BJ (cell line): ENCODE measurements at regions not wholly inside any gene's neighbourhood (a gene's known extent, or its start where the extent isn't known, plus 50 kb on each side); places are given as distances from the start of the nearest gene placed in this dataset.

ENCODE experiments used
- CTCF ChIA-PET: fragments of 350-600 bp; formaldehyde crosslinking; extraction: SDS; loops from one replicate; lab custom pipeline; 2021; ENCODE audit warnings: antibody characterized with exemption, inconsistent platforms; lab: Yijun Ruan, JAX
- POLR2A ChIA-PET: fragments of 300-600 bp; sonication (Branson Sonifier 250); formaldehyde crosslinking; extraction: SDS; loops from one replicate; lab custom pipeline; 2021; ENCODE audit warnings: antibody characterized with exemption; lab: Charles Lee
- DNase-seq: peaks from one replicate; pipeline ENCODE4 v3.0.0-alpha.2; 2011; ENCODE audit warnings: low read depth
- H3K27me3 ChIP-seq: 2 replicates; pipeline ENCODE4 v1.6.0; 2011; ENCODE audit warnings: low read length; ENCODE audit not compliant: control insufficient read depth, insufficient read depth
- H3K36me3 ChIP-seq: 2 replicates; pipeline ENCODE4 v1.5.1; 2011; ENCODE audit warnings: low read length; ENCODE audit not compliant: control insufficient read depth, insufficient read depth
- H3K4me3 ChIP-seq: 2 replicates; pipeline ENCODE4 v1.5.1; 2011; ENCODE audit warnings: low read depth, mild to moderate bottlenecking, control low read depth, low read length
- CTCF ChIP-seq: IDR thresholded peaks from 2 replicates; pipeline ENCODE4 v1.5.1; 2011; ENCODE audit warnings: low read depth, mild to moderate bottlenecking, control low read depth, inconsistent platforms, low read length, moderate library complexity; ENCODE audit not compliant: insufficient read depth

GRCh38 chr13:53691417-53691816, 662.8 kb downstream of the OLFM4 start:
- Histone ChIP-seq H3K36me3 (no peaks in the 10 kb centered on the region), H3K27me3 (no peaks in the 10 kb centered on the region), H3K4me3 (no peak overlapping the region)
- CTCF ChIA-PET, result no interaction called here
- no peak for TF ChIP-seq CTCF
- no peak for DNase-seq
- POLR2A ChIA-PET, result no interaction called here

GRCh38 chr13:53694814-53695532, 666.4 kb downstream of the OLFM4 start:
- no peak for DNase-seq
- Histone ChIP-seq H3K27me3 (no peaks in the 10 kb centered on the region), H3K36me3 (no peaks in the 10 kb centered on the region), H3K4me3 (no peak overlapping the region)
- no peak for TF ChIP-seq CTCF
- ChIA-PET CTCF (no interaction called here), POLR2A (no interaction called here)

- CTCF ChIA-PET, result interaction anchor here (0.6 kb wide), 1 partner anchor 134 kb away, joined by 3 read pairs; no protein-coding TSS in a partner anchor
- H3K36me3 ChIP-seq, result no peaks in the 10 kb centered on the region
- no peaks in the 10 kb centered on the region for H3K27me3 ChIP-seq
- POLR2A ChIA-PET, result no interaction called here
- H3K4me3 ChIP-seq, result no peak overlapping the region
- no peak for TF ChIP-seq CTCF
- DNase-seq, result no peak
Measured at GRCh38 chr13:53703371-53704080, 674.9 kb downstream of the OLFM4 start.

GRCh38 chr13:53719281-53719680, 690.7 kb downstream of the OLFM4 start:
- Histone ChIP-seq H3K36me3 (no peaks in the 10 kb centered on the region), H3K4me3 (no peak overlapping the region), H3K27me3 (no peaks in the 10 kb centered on the region)
- ChIA-PET POLR2A (no interaction called here), CTCF (interaction anchor here (0.9 kb wide), 1 partner anchor 1859 kb away, joined by 3 read pairs; no protein-coding TSS in a partner anchor)
- no peak for TF ChIP-seq CTCF
- no peak for DNase-seq

GRCh38 chr13:53732664-53733063, 704.1 kb downstream of the OLFM4 start:
- H3K36me3 ChIP-seq, result no peaks in the 10 kb centered on the region
- no peak for TF ChIP-seq CTCF
- ChIA-PET POLR2A (no interaction called here), CTCF (no interaction called here)
- H3K27me3 ChIP-seq, result no peaks in the 10 kb centered on the region
- DNase-seq, result no peak
- H3K4me3 ChIP-seq, result no peak overlapping the region
